ENCODE measurements at regions not wholly inside any gene's neighbourhood (a gene's known extent, or its start where the extent isn't known, plus 50 kb on each side); places are given as distances from the start of the nearest gene placed in this dataset.

- DNase-seq, result peak; percentile 39
These were observed 63.6 kb downstream of the NUDT12 start for GRCh38 chr5:103498800-103499551.

- DNase-seq, result peak; percentile 91
These were observed 64.4 kb downstream of the NUDT12 start for GRCh38 chr5:103498211-103498610.

DNA sequence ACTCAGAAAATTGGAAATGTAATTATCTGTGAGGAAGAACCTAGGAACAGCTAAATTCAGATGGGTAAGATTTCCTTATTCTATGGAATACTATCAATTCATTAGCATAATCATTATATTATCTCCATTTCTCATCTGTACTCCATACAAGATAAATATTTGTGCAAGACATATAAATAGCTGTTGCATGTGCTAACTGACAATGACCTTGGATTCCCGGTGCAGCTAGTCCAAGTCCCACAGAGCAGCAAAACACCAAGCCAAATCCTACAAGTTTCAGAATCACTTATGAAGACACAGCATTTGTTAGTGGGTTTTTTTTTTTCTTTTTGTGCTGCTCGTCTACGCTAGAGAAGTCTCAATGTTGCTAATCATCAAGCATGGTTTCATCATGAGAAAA, 64.8 kb downstream of the NUDT12 start:
- no peak for DNase-seq

GRCh38 chr5:103490030-103490739, 72.4 kb downstream of the NUDT12 start:
- DNase-seq, result no peak

DNA sequence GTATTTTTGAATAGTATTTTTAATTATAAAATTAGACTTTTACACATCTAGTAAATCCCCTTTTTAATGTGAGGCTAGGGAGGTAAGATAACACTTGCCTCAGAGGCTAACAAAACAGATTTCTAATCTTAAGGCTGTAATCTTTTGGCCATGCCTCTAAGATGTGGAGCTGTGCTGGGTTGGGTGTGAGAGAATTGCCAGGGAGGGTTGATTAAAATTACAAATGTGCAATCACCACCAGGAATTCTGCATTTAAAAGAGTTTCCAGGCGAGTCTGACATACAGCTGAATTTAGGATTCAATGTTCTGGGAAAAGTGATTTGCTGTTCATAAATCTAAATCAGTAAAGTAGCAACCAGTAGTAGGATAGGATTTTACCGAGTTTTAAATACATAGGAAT, 73.3 kb downstream of the NUDT12 start:
- DNase-seq, result no peak

DNA sequence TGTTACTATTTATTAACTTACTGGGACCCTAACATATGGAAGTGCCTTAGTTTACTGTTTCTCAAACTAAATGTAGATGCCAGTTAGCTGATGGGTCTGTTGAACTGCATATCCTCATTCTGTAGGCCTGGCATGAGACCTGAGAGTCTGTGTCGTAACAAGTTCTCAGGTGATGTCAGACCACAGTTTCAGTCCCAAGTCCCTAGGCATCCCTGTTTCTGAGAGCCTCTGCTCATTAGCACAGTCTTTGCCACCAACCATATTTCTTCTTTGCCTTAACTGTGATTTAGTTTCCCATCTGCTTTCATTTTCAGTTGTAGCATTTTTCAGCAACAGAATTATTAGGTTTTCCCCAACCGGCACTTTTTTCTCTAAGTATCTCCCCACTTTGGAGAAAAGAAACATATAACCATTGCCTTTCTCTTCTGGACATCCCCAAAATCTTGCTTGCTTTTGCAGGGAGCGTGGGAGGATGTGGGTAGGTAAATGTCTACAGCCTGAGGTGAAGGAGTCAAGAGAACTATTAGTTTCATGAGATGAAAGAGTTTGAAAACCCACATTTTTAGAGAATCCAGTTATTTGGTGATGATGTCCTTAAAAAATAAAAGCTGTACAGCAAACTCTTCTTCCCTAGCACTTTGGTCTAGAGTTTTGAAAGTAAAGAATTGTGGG, 74.6 kb downstream of the NUDT12 start:
- DNase-seq, result no peak

DNA sequence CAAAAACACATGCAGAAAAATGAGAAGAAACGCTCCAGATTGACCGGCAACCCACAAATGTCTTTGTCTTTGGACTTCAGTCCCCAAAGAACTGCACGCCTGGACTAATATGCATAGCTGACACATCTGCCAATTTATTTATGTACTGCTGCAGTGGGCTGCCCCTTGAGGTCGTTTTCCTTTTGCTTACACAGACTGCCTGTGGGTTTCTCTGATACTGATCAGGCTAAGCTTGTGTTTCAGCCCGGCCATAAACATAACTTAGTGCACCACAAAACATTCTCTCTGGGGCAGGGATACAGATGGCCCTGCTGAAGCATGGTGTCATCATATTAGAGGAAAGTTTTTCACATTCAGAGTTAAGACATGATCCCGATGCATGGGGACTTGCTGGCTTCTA, 75.4 kb downstream of the NUDT12 start:
- peak; percentile 43 for DNase-seq

GRCh38 chr5:103486739-103487138, 75.8 kb downstream of the NUDT12 start:
- DNase-seq, result no peak

GRCh38 chr5:103480246-103480645, 82.3 kb downstream of the NUDT12 start:
- no peak for DNase-seq

- DNase-seq, result no peak
These were observed 84.9 kb downstream of the NUDT12 start for GRCh38 chr5:103477678-103478077.

GRCh38 chr5:103476811-103477210, 85.8 kb downstream of the NUDT12 start:
- DNase-seq, result no peak

DNA sequence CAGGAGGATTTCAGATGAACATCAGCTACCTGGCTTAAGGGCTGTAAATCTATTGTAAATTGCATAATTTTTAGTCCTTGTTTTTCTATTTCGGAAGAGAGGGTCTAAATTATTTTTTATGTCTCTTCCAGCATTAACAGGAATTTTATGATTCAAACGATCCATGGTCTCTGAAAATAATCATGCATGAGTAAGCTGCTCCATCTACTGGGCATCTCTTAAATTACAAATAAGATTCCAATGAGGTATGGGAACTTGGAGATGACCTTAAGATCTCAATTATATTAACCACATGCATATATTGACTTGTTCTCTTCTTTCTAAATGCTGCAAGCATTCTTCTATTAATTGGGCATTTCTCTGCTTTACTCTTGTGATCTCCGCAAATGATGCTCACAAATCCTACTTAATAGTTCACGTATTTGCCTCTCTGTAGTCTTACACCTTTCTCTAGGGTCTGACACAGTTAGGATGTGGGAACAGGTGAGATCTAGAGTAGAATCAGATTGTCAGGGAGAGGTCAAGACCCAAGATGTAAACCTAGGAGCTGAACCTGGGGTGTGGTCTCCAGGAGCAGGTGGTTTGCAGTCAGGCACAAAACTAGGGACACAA, 86.9 kb downstream of the NUDT12 start:
- peak; percentile 30 for DNase-seq

- DNase-seq, result no peak
These were observed 87.9 kb downstream of the NUDT12 start for GRCh38 chr5:103474677-103475076.

DNA sequence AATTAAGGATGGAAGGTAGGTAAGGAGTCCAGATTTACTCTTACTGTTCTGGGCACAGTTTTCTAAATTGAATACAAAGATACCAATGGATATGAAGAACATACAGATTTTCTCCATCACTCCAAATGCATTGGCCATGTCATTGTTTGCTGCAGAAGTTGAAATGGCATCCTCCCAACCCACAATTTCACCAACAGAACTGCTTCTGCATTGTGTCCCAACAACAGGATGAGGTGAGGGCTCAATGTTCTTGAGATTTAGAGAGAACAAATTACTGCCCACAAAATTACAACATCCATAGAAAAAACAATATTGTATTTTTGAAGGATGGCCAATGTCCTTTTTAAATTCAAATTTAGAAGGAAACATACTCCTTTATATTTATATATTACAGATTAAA, 88.9 kb downstream of the NUDT12 start:
- DNase-seq, result no peak

DNA sequence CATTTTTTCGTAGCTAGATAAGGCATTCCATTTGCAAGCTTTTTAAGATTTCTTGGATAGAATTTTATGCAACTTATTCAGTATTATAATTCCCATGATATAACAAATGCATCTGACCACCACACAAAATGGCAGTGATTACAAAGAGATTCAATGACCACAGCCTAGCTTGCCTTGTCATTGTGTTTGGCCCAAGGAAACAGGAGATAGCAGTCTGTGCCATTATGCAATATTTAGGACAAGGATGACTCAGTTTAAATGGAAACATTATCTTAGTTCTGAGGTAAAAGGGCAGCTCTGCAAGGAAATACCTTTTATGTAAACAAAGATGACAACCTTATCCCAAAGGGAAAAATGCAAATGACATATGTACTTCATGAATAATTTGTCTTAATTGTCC, 89.8 kb downstream of the NUDT12 start:
- DNase-seq, result no peak

- DNase-seq, result no peak
These were observed 90.3 kb downstream of the NUDT12 start for GRCh38 chr5:103472265-103472664.

DNA sequence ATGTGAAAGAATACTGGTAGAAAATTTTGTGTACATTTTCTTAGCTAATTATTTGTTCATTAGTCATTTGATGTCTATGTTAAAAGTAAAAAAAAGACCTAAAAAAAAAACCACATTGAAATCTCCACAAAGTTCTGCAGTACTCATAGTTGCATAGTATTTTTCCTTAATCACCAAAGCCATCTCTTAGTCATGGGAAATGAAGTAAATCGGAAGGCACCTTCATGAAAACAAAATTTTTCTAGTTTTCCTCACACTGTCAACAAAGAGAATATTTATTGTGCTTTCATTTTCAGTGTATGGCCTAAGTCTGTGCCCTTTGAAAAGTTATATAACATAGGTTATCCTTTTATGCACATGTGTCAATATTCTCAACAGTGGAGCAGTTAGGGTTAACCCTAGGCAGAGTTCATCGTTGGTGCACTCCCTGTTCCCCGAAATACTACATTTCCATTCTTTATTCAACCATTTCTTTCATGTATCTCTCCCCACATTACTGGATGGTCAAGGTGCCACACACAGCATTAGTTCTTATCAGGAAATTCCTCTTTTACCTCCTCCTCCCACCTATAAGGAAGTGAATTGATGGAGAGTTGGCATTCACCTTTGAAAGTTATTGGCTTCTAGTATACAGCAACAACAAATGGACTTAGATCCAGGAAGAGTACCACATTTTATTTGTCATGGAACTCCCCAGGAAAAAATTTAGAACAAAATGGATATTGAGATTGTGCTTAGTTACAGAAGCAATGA, 93.1 kb downstream of the NUDT12 start:
- DNase-seq, result no peak

GRCh38 chr5:103467831-103468230, 94.8 kb downstream of the NUDT12 start:
- no peak for DNase-seq

- DNase-seq, result no peak
These were observed 96.1 kb downstream of the NUDT12 start for GRCh38 chr5:103466495-103466894.

- DNase-seq, result no peak
These were observed 96.7 kb downstream of the NUDT12 start for GRCh38 chr5:103465891-103466290.

GRCh38 chr5:103464835-103465484, 97.6 kb downstream of the NUDT12 start:
- DNase-seq, result peak; percentile 3

DNA sequence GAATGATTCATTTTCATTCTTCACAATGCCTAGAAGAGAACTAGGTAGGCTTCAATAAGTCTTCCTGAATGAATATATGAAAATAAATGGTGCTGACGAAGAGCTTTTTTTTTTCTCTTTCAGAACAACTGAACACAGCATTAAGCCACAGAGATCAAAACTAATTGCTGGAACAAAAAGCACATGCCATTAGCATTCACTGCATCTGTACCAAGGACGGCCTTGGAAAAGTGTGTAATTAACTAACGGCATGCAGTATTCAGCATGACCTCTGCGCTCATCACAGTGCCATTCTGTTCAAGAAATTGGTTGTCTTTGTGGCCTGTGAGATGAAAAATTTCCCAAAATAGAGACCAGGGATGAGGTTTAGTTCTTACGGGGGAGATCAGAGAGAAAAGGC, 99.3 kb downstream of the NUDT12 start:
- DNase-seq, result no peak
